ENCODE measurements at regions not wholly inside any gene's neighbourhood (a gene's known extent, or its start where the extent isn't known, plus 50 kb on each side); places are given as distances from the start of the nearest gene placed in this dataset.

DNA sequence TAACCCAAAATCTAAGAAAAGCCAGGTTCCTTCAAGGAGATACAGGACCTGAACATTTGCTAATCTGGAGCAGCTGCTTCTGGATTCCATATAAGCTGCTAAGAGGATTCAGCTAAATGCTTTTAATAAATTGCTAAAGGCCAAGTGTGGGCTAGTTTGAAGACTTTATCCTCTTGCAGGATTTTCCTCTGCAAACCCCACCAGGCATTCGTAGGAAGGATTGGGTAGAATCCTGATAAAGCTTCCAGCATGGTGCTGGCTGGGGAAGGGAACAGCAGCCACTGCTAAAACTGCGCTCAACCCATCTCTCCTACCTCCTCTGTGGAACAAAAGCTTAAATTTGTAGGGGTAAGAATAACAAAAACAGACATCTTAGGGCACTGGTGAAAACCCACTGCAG, 61.3 kb upstream of the TAB3 start:
- no peaks in the 10 kb centered on the region for H3K9me3 ChIP-seq (ENCODE audit: control insufficient read depth in 2 of 2, low read length in 2 of 2)
- DNase-seq (no peak), ATAC-seq (ENCODE audit: low read depth in 2 of 2) (no peak)
- H3K4me3 Mint-ChIP-seq = no peak overlapping the region
- H3K36me3 Mint-ChIP-seq = no peaks in the 10 kb centered on the region
- peaks cover 0 to 6% (median 0%) of the 10 kb centered on the region in 7 donors for H3K9me3 Mint-ChIP-seq
- H3K4me1 Mint-ChIP-seq = no peaks in the 10 kb centered on the region
- H3K4me3 ChIP-seq (ENCODE audit: low read depth, low read length) = no peak overlapping the region
- no peak overlapping the region for H3K27ac ChIP-seq (ENCODE audit: insufficient read depth, low read length, poor library complexity, severe bottlenecking)
- H3K4me1 ChIP-seq (ENCODE audit: control insufficient read depth, insufficient read depth, low read length, poor library complexity, severe bottlenecking) = no peaks in the 10 kb centered on the region
- no peaks in the 10 kb centered on the region for H3K27me3 Mint-ChIP-seq
- H3K27me3 ChIP-seq (ENCODE audit: control insufficient read depth, insufficient read depth, low read length) = no peaks in the 10 kb centered on the region
- no peaks in the 10 kb centered on the region for H3K36me3 ChIP-seq (ENCODE audit: control insufficient read depth, insufficient read depth, low read length)
- no peak overlapping the region for H3K27ac Mint-ChIP-seq

DNA sequence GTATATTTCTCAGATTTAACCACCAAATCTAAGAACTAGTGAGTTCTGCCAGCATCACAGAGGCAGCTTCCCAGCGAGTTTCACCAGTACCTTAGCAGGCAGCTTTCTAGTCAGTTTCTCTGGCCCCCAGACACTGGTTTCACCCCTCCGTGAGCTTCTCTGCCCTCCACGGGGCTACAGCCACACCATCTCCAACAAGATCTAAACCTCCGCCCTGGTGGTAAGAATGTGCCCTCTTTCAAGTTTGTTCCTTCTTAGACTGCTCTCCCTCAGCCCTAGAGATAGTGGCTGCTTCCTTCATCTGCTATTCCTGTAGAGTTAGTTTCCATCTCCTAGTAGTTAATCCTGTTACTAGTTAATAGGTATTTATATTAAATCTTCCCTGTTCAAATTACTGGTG, 60.5 kb upstream of the TAB3 start:
- no peaks in the 10 kb centered on the region for H3K4me1 ChIP-seq (ENCODE audit: control insufficient read depth, insufficient read depth, low read length, poor library complexity, severe bottlenecking)
- Mint-ChIP-seq H3K4me1 (no peaks in the 10 kb centered on the region), H3K9me3 (peaks cover 0 to 6% (median 0%) of the 10 kb centered on the region in 7 donors), H3K27me3 (no peaks in the 10 kb centered on the region), H3K27ac (no peak overlapping the region), H3K36me3 (no peaks in the 10 kb centered on the region), H3K4me3 (no peak overlapping the region)
- DNase-seq = no peak
- H3K4me3 ChIP-seq (ENCODE audit: low read depth, low read length) = no peak overlapping the region
- no peaks in the 10 kb centered on the region for H3K27me3 ChIP-seq (ENCODE audit: control insufficient read depth, insufficient read depth, low read length)
- no peak for ATAC-seq (ENCODE audit: low read depth in 2 of 2)
- H3K27ac ChIP-seq (ENCODE audit: insufficient read depth, low read length, poor library complexity, severe bottlenecking) = no peak overlapping the region
- no peaks in the 10 kb centered on the region for H3K9me3 ChIP-seq (ENCODE audit: control insufficient read depth in 2 of 2, low read length in 2 of 2)
- no peaks in the 10 kb centered on the region for H3K36me3 ChIP-seq (ENCODE audit: control insufficient read depth, insufficient read depth, low read length)

DNA sequence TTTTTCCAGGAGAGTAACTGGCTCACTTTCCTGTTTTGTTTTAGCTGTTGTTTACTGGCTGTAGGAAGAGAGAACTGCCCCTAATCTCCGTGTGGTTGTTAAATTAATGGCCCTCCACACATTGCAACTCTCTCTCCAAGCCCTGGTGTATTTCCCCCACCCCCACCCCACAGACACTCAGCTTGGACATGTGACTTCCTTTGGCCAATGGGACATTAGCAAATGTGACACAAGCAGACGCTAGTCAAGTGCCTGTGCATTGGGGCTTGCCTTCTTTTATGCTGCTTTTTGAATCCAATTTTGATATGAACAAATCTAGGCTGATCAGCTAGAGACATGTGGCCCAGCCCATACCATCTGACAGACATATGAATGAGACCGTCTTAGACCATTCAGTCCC, 59.6 kb upstream of the TAB3 start:
- no peak overlapping the region for H3K4me3 Mint-ChIP-seq
- H3K27ac Mint-ChIP-seq = no peak overlapping the region
- H3K4me1 Mint-ChIP-seq = no peaks in the 10 kb centered on the region
- no peak for ATAC-seq (ENCODE audit: low read depth in 2 of 2)
- H3K36me3 ChIP-seq (ENCODE audit: control insufficient read depth, insufficient read depth, low read length) = no peaks in the 10 kb centered on the region
- no peak overlapping the region for H3K27ac ChIP-seq (ENCODE audit: insufficient read depth, low read length, poor library complexity, severe bottlenecking)
- peaks cover 0 to 6% (median 0%) of the 10 kb centered on the region in 7 donors for H3K9me3 Mint-ChIP-seq
- H3K4me1 ChIP-seq (ENCODE audit: control insufficient read depth, insufficient read depth, low read length, poor library complexity, severe bottlenecking) = no peaks in the 10 kb centered on the region
- no peaks in the 10 kb centered on the region for H3K27me3 Mint-ChIP-seq
- H3K4me3 ChIP-seq (ENCODE audit: low read depth, low read length) = no peak overlapping the region
- H3K36me3 Mint-ChIP-seq = no peaks in the 10 kb centered on the region
- H3K27me3 ChIP-seq (ENCODE audit: control insufficient read depth, insufficient read depth, low read length) = no peaks in the 10 kb centered on the region
- no peaks in the 10 kb centered on the region for H3K9me3 ChIP-seq (ENCODE audit: control insufficient read depth in 2 of 2, low read length in 2 of 2)
- DNase-seq = no peak

DNA sequence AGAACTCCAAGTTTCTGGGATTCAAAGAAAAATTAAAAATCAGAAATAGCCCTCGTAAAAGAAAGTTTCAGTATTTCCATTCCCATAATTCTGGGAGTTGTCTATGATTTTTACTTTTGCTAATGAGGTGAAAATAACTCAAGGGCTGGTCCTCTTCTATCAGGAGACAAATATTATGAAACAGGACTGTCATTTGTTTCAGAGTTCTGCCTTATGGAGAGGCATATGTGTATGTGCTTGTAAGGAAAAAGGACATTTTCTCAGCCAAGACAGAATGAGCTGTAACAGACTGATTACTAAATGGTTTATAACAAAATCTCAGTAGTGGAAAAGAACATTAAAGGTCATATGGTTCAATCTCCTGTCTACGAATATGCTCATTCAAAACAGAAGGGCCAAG, 59.0 kb upstream of the TAB3 start:
- H3K4me3 ChIP-seq (ENCODE audit: low read depth, low read length) = no peak overlapping the region
- ATAC-seq (ENCODE audit: low read depth in 2 of 2) = no peak
- Mint-ChIP-seq H3K9me3 (peaks cover 0 to 5% (median 0%) of the 10 kb centered on the region in 7 donors), H3K27me3 (no peaks in the 10 kb centered on the region), H3K36me3 (no peaks in the 10 kb centered on the region), H3K4me1 (no peaks in the 10 kb centered on the region), H3K4me3 (no peak overlapping the region), H3K27ac (no peak overlapping the region)
- no peaks in the 10 kb centered on the region for H3K27me3 ChIP-seq (ENCODE audit: control insufficient read depth, insufficient read depth, low read length)
- no peaks in the 10 kb centered on the region for H3K36me3 ChIP-seq (ENCODE audit: control insufficient read depth, insufficient read depth, low read length)
- no peak overlapping the region for H3K27ac ChIP-seq (ENCODE audit: insufficient read depth, low read length, poor library complexity, severe bottlenecking)
- no peaks in the 10 kb centered on the region for H3K9me3 ChIP-seq (ENCODE audit: control insufficient read depth in 2 of 2, low read length in 2 of 2)
- no peaks in the 10 kb centered on the region for H3K4me1 ChIP-seq (ENCODE audit: control insufficient read depth, insufficient read depth, low read length, poor library complexity, severe bottlenecking)
- DNase-seq = no peak

DNA sequence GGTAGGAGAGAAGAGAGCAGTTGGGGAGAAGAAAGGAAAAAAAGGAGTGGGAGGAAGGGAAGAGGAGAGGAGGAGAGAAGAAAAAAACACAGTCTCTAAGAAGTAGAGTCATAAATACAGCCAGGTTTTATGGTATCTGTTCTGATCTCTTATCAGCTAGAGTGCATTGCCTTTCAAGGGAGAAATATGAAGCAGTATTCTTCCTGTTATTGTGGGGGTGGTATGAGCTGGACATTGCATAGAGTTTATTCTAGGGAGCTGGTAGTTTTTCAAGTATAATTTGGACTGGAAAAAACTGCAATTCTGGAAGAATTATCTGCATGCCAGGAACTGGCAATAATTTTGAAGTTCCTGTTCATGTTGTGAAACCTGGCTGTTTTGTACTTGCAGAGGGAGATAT, 54.9 kb upstream of the TAB3 start:
- H3K36me3 Mint-ChIP-seq = no peaks in the 10 kb centered on the region
- H3K9me3 Mint-ChIP-seq = peaks cover 0 to 4% (median 0%) of the 10 kb centered on the region in 7 donors

DNA sequence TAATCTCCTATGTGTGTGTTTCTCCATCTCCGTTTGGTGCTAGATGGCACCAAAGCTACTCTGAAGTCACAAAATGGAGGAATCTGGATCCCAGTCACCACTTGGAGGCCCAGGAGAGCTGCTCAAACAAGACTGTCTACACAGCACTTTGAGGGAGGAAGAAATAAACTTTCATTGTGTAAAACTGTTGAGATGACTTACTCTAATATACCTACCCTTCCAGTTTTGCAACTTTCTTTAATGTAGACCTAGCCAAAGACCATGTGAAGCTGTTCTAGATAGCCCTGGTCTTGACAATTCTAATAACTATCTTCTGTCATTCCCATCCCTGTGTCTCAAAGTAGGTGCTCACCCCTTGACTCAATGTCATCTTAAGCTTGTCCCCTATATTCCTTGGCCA, 52.8 kb upstream of the TAB3 start:
- Histone ChIP-seq H3K9me3 (ENCODE audit: control insufficient read depth in 2 of 2, low read length in 2 of 2) (no peaks in the 10 kb centered on the region), H3K27me3 (ENCODE audit: control insufficient read depth, insufficient read depth, low read length) (no peaks in the 10 kb centered on the region), H3K36me3 (ENCODE audit: control insufficient read depth, insufficient read depth, low read length) (no peaks in the 10 kb centered on the region), H3K27ac (ENCODE audit: insufficient read depth, low read length, poor library complexity, severe bottlenecking) (no peak overlapping the region), H3K4me1 (ENCODE audit: control insufficient read depth, insufficient read depth, low read length, poor library complexity, severe bottlenecking) (no peaks in the 10 kb centered on the region), H3K4me3 (ENCODE audit: low read depth, low read length) (no peak overlapping the region)
- peaks cover 0 to 5% (median 0%) of the 10 kb centered on the region in 7 donors for H3K9me3 Mint-ChIP-seq
- no peaks in the 10 kb centered on the region for H3K4me1 Mint-ChIP-seq
- no peak overlapping the region for H3K27ac Mint-ChIP-seq
- H3K4me3 Mint-ChIP-seq = no peak overlapping the region
- no peak for ATAC-seq (ENCODE audit: low read depth in 2 of 2)
- DNase-seq = no peak
- no peaks in the 10 kb centered on the region for H3K36me3 Mint-ChIP-seq
- no peaks in the 10 kb centered on the region for H3K27me3 Mint-ChIP-seq

More for the DNA sequence above, 54.9 kb upstream of the TAB3 start:
- no peak overlapping the region for H3K4me3 ChIP-seq (ENCODE audit: low read depth, low read length)
- no peak overlapping the region for H3K27ac Mint-ChIP-seq
- ATAC-seq (ENCODE audit: low read depth in 2 of 2) (no peak), DNase-seq (no peak)
- H3K4me3 Mint-ChIP-seq = no peak overlapping the region
- no peak overlapping the region for H3K27ac ChIP-seq (ENCODE audit: insufficient read depth, low read length, poor library complexity, severe bottlenecking)
- H3K4me1 ChIP-seq (ENCODE audit: control insufficient read depth, insufficient read depth, low read length, poor library complexity, severe bottlenecking) = no peaks in the 10 kb centered on the region
- no peaks in the 10 kb centered on the region for H3K9me3 ChIP-seq (ENCODE audit: control insufficient read depth in 2 of 2, low read length in 2 of 2)
- no peaks in the 10 kb centered on the region for H3K4me1 Mint-ChIP-seq
- no peaks in the 10 kb centered on the region for H3K36me3 ChIP-seq (ENCODE audit: control insufficient read depth, insufficient read depth, low read length)
- H3K27me3 Mint-ChIP-seq = no peaks in the 10 kb centered on the region
- no peaks in the 10 kb centered on the region for H3K27me3 ChIP-seq (ENCODE audit: control insufficient read depth, insufficient read depth, low read length)

DNA sequence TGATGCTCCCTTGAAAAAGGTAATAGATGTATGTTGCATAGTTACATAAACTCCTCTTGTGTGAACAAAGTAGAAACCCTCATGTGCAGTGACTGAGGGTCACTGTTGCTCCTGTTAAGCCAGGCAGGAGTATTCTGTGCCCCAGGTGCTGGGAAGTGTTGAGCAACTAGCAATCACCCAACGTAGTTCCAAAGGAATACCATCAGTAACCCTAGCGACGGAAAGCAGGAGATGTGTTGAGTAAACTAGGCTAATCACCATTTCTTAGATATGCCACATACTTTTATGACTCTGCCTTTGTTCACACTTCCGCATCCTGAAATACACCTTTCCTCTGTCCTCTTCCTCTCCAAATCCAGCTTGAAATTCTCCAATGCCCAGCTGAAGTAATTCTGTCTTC, 50.9 kb upstream of the TAB3 start:
- Histone ChIP-seq H3K36me3 (ENCODE audit: control insufficient read depth, insufficient read depth, low read length) (no peaks in the 10 kb centered on the region), H3K9me3 (ENCODE audit: control insufficient read depth in 2 of 2, low read length in 2 of 2) (no peaks in the 10 kb centered on the region), H3K4me3 (ENCODE audit: low read depth, low read length) (no peak overlapping the region), H3K4me1 (ENCODE audit: control insufficient read depth, insufficient read depth, low read length, poor library complexity, severe bottlenecking) (no peaks in the 10 kb centered on the region), H3K27me3 (ENCODE audit: control insufficient read depth, insufficient read depth, low read length) (no peaks in the 10 kb centered on the region), H3K27ac (ENCODE audit: insufficient read depth, low read length, poor library complexity, severe bottlenecking) (no peak overlapping the region)
- Mint-ChIP-seq H3K9me3 (peaks cover 0 to 5% (median 0%) of the 10 kb centered on the region in 7 donors), H3K4me3 (no peak overlapping the region), H3K27ac (no peak overlapping the region), H3K4me1 (no peaks in the 10 kb centered on the region), H3K27me3 (no peaks in the 10 kb centered on the region), H3K36me3 (no peaks in the 10 kb centered on the region)
- ATAC-seq (ENCODE audit: low read depth in 2 of 2) (no peak), DNase-seq (no peak)
